Ovary (tissue), 3 donors: ENCODE measurements at regions not wholly inside any gene's neighbourhood (a gene's known extent, or its start where the extent isn't known, plus 50 kb on each side); places are given as distances from the start of the nearest gene placed in this dataset.

Source experiments
- CTCF ChIP-seq, 3 donors: fragments of 450-650 bp in 2 of 3; fragments of 200-600 bp in 1 of 3; IDR thresholded peaks; one replicate each; pipeline versions ENCODE4 v1.5.1 to v1.8.0; 2016 to 2022; ENCODE audit warnings: antibody characterized with exemption in 3 of 3, mild to moderate bottlenecking in 1 of 3
- POLR2A ChIP-seq: fragments of 450-650 bp; IDR thresholded peaks from one replicate; pipeline ENCODE4 v1.6.1; 2017; ENCODE audit warnings: antibody characterized with exemption, mild to moderate bottlenecking, moderate library complexity
- donor health status: DM: no; HTN: no; CAD: no.

GRCh38 chr7:92898798-92899197 lies 62.4 kb upstream of the CDK6 start:
- TF ChIP-seq CTCF (IDR thresholded peaks at IDR 0.05) (no peak), POLR2A (no peak)
